ENCODE measurements at regions not wholly inside any gene's neighbourhood (a gene's known extent, or its start where the extent isn't known, plus 50 kb on each side); places are given as distances from the start of the nearest gene placed in this dataset.

GRCh38 chr5:147966829-147967228 lies 60.5 kb upstream of the C5orf46 start:
- no peak overlapping the region for H3K4me3 ChIP-seq (ENCODE audit: low read length)
- DNase-seq (ENCODE audit: low read depth, low spot score): no peak

GRCh38 chr5:147966326-147966725 lies 60.0 kb upstream of the C5orf46 start:
- H3K4me3 ChIP-seq (ENCODE audit: low read length): no peak overlapping the region
- DNase-seq (ENCODE audit: low read depth, low spot score): no peak

GRCh38 chr5:147965715-147966114 lies 59.4 kb upstream of the C5orf46 start:
- no peak overlapping the region for H3K4me3 ChIP-seq (ENCODE audit: low read length)
- DNase-seq (ENCODE audit: low read depth, low spot score): no peak

GRCh38 chr5:147963948-147964693 lies 57.8 kb upstream of the C5orf46 start:
- H3K4me3 ChIP-seq (ENCODE audit: low read length): no peak overlapping the region
- no peak for DNase-seq (ENCODE audit: low read depth, low spot score)

- DNase-seq (ENCODE audit: low read depth, low spot score): no peak
- H3K4me3 ChIP-seq (ENCODE audit: low read length): no peak overlapping the region
Measured at GRCh38 chr5:147963436-147963835, 57.1 kb upstream of the C5orf46 start.

GRCh38 chr5:147961208-147961749 lies 54.9 kb upstream of the C5orf46 start:
- no peak for DNase-seq (ENCODE audit: low read depth, low spot score)
- H3K4me3 ChIP-seq (ENCODE audit: low read length): no peak overlapping the region

- no peak for DNase-seq (ENCODE audit: low read depth, low spot score)
- H3K4me3 ChIP-seq (ENCODE audit: low read length): no peak overlapping the region
Measured at GRCh38 chr5:147957901-147958300, 51.6 kb upstream of the C5orf46 start.

GRCh38 chr5:147956842-147957223 lies 50.5 kb upstream of the C5orf46 start:
- no peak overlapping the region for H3K4me3 ChIP-seq (ENCODE audit: low read length)
- no peak for DNase-seq (ENCODE audit: low read depth, low spot score)

GRCh38 chr5:147956064-147956841 lies 49.9 kb upstream of the C5orf46 start:
- DNase-seq (ENCODE audit: low read depth, low spot score): no peak
- H3K4me3 ChIP-seq (ENCODE audit: low read length): no peak overlapping the region

Measured in Jurkat, Clone E6-1 (cell line).